Suprapubic skin (tissue), 4 donors: ENCODE measurements at regions not wholly inside any gene's neighbourhood (a gene's known extent, or its start where the extent isn't known, plus 50 kb on each side); places are given as distances from the start of the nearest gene placed in this dataset.

ENCODE experiments used
- DNase-seq, 2 donors: peaks; one replicate each; pipeline ENCODE4 v3.0.0-alpha.2; 2019; ENCODE audit warnings: low spot score in 2 of 2
- H3K27ac ChIP-seq: fragments of 200-600 bp; sonication (generic); one replicate; pipeline ENCODE4 v1.5.1; 2019
- H3K27me3 ChIP-seq: fragments of 200-600 bp; sonication (generic); one replicate; pipeline ENCODE4 v1.5.1; 2019
- H3K36me3 ChIP-seq: fragments of 200-600 bp; sonication (generic); one replicate; pipeline ENCODE4 v1.5.1; 2019
- H3K4me1 ChIP-seq: fragments of 200-600 bp; sonication (generic); one replicate; pipeline ENCODE4 v1.5.1; 2019
- H3K4me3 ChIP-seq: fragments of 200-600 bp; sonication (generic); one replicate; pipeline ENCODE4 v1.5.1; 2019; ENCODE audit warnings: mild to moderate bottlenecking
- H3K9me3 ChIP-seq: fragments of 200-600 bp; sonication (generic); one replicate; pipeline ENCODE4 v1.5.1; 2019
- EP300 ChIP-seq: sonication (generic); formaldehyde crosslinking; IDR thresholded peaks from one replicate; pipeline ENCODE4 v1.6.1; 2017; ENCODE audit warnings: antibody characterized with exemption
- POLR2A ChIP-seq, 2 donors: fragments of 450-650 bp; IDR thresholded peaks; one replicate each; pipeline ENCODE4 v1.6.1; 2017; ENCODE audit warnings: antibody characterized with exemption in 2 of 2, mild to moderate bottlenecking in 2 of 2, moderate library complexity in 2 of 2
- POLR2AphosphoS5 ChIP-seq, 3 donors: sonication (generic); formaldehyde crosslinking; IDR thresholded peaks; one replicate each; pipeline ENCODE4 v1.6.1; 2017; ENCODE audit warnings: antibody characterized with exemption in 3 of 3
- WGBS: methylation state at CpG from one replicate; pipeline ENCODE4 v1.1.5; 2018; 5-methylcytosine and 5-hydroxymethylcytosine counted together
- TF ChIP-seq, protein P1 (sequence below), 2 donors: fragments of 200-600 bp in 1 of 2; fragments of 450-650 bp in 1 of 2; sonication (generic) in 1 of 2; IDR thresholded peaks; one replicate each; pipeline ENCODE4 v1.5.1; 2016 to 2019; ENCODE audit warnings: antibody characterized with exemption in 2 of 2, mild to moderate bottlenecking in 1 of 2, moderate library complexity in 1 of 2

DNA sequence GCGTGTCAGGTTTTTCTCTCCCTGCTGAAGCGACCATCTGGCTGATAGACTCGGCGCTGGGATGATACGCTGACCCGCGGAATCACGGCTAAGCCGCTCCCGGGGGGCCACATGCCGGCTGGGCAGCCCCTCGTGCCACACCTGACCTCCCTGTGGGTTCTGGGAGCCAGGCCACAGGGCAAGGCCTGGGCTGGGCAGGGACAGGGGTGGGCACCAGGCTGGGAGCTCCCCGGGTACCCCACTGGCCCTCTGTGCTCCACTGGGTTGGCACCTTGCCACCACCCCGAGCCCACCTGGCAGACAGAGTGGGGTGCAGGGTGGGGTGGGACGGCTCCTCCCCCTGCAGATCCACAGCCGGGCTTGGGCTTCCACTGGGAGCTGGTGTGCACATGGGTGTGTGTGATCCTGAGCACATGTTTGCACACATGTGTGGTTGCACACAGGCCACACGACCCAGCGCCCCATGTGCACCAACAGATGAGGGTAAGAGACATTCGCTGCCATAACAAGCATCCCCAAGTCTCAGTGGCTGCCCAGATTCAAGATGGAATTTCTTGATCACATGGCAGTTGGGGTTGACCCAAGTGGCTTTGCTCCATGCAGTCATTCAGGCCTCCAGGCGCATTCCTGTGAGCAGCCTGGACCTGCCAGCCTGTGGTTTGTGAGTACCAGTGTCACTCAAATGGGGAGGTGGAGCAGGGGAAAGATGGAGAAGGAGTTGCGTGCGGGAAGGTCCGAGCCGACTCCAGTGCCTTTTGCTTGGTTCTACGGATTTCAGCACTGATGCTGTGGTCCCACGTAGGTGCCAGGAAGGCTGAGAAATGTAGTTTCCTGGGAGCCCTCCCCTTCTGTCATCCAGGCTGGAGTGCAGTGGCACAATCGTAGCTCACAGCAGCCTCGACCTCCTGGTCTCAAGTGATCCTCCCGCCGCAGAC is 79.7 kb downstream of the UNCX start:
- no peak overlapping the region for H3K27ac ChIP-seq
- H3K4me3 ChIP-seq: no peak overlapping the region
- H3K4me1 ChIP-seq: no peaks in the 10 kb centered on the region
- 83% methylated on average over 13 of the region's 30 CpGs for WGBS
- no peaks in the 10 kb centered on the region for H3K36me3 ChIP-seq
- H3K9me3 ChIP-seq: no peaks in the 10 kb centered on the region
- TF ChIP-seq, protein P1, sequence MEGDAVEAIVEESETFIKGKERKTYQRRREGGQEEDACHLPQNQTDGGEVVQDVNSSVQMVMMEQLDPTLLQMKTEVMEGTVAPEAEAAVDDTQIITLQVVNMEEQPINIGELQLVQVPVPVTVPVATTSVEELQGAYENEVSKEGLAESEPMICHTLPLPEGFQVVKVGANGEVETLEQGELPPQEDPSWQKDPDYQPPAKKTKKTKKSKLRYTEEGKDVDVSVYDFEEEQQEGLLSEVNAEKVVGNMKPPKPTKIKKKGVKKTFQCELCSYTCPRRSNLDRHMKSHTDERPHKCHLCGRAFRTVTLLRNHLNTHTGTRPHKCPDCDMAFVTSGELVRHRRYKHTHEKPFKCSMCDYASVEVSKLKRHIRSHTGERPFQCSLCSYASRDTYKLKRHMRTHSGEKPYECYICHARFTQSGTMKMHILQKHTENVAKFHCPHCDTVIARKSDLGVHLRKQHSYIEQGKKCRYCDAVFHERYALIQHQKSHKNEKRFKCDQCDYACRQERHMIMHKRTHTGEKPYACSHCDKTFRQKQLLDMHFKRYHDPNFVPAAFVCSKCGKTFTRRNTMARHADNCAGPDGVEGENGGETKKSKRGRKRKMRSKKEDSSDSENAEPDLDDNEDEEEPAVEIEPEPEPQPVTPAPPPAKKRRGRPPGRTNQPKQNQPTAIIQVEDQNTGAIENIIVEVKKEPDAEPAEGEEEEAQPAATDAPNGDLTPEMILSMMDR (IDR thresholded peaks at IDR 0.05): no peak
- TF ChIP-seq POLR2AphosphoS5 (IDR thresholded peaks at IDR 0.05) (no peak), POLR2A (IDR thresholded peaks at IDR 0.05) (no peak), EP300 (no peak)
- DNase-seq: no peak
- H3K27me3 ChIP-seq: peaks cover 42% of the 10 kb centered on the region

DNA sequence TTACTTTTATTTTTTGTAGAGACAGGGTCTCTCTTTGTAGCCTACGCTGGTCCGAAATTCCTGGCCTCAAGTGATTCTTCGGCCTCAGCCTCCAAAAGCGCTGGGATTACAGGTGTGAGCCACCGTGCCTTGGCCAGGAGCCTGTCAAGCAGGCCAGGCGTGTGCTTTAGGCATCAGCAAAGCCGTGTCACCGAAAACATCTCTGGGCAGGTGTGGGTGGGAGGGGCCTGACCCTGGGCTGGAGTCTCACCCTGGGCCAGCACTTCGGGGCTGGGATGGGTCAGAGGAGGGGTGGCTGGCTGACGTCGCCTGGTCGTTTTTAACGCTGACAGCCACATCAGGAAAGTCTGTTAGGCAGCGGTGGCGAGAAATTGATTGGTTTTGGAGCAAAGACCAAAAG is 80.9 kb downstream of the UNCX start:
- H3K4me3 ChIP-seq: no peak overlapping the region
- H3K4me1 ChIP-seq: no peaks in the 10 kb centered on the region
- TF ChIP-seq EP300 (no peak), POLR2AphosphoS5 (IDR thresholded peaks at IDR 0.05) (no peak), POLR2A (IDR thresholded peaks at IDR 0.05) (no peak)
- TF ChIP-seq, protein P1 (IDR thresholded peaks at IDR 0.05): no peak
- peaks cover 37% of the 10 kb centered on the region for H3K27me3 ChIP-seq
- no peak for DNase-seq
- H3K9me3 ChIP-seq: no peaks in the 10 kb centered on the region
- 68% methylated on average over 15 of the region's 15 CpGs for WGBS
- no peaks in the 10 kb centered on the region for H3K36me3 ChIP-seq
- H3K27ac ChIP-seq: no peak overlapping the region

DNA sequence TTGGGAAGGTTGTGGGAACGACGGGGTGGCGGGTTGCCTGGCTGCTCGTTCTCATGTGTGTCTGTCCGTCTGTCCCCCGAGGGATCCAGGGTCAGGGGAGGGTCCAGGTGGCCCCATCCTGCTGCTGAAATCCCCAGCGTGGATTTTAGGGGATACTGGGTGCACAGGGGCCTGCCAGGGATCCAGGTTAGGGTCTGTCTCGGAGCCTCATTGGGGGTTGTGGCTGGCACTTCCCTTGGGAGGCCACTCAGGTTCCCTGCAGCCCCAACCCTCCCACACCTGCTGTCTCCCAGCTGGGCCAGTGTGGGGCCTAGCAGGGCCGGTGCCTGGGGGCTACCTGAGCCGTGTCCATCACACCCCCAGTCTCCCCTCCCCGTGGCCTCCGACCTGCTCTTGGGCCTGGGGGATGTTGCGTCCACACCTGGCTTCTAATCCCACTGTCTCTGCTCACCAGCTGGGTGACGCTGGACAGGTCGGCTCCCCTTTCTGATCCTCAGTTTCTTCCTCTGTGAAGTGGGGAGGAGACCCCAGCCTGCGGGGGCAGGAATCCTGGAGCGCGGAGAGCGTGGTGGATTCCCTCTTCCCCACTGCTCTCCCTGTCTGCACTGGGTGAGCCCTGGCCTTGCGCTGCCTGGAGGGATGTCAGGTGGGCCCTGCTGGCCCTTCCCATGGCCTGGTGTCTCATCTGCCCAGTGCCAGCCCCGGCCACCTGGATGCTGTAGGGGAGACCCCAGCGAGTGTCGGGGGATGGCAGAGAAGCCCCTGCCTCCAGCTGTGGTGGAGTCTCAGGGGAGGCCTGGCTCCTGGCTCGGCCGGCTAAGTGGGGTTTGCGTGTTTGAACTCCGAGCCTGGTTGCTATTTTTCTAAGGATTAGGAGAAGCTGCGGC is 81.6 kb downstream of the UNCX start:
- 74% methylated on average over 17 of the region's 28 CpGs for WGBS
- H3K9me3 ChIP-seq: no peaks in the 10 kb centered on the region
- H3K27ac ChIP-seq: no peak overlapping the region
- H3K4me1 ChIP-seq: no peaks in the 10 kb centered on the region
- no peak for DNase-seq
- H3K36me3 ChIP-seq: no peaks in the 10 kb centered on the region
- H3K4me3 ChIP-seq: no peak overlapping the region
- H3K27me3 ChIP-seq: peaks cover 40% of the 10 kb centered on the region
- TF ChIP-seq, protein P1 (IDR thresholded peaks at IDR 0.05): no peak
- no peak for TF ChIP-seq EP300

DNA sequence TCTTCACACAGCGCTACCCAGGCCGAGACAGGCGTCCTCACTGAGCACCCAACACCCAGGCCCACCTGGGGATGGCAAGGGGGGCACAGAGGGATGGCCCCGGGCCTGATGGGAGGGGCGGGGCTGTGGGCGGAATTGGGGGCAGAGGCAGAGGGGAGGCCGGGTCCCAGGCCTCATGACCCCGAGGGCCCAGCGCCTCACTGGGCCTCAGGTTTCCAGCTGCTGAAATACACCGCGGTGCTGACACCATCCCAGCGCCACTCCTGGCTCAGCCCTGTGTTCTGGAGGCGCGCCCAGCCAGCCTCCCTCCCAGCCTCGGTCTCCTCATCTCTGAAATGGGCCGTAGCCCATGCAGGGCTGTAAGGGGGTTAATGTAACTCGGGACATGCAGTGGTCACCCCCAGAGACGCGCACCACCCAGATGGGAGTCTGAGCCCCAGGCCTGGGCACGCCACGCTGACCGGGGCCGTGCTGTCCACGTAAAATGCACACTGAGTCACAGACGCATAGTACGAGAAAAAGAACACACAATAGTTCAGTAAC is 82.3 kb downstream of the UNCX start:
- DNase-seq: no peak
- H3K27me3 ChIP-seq: peaks cover 40% of the 10 kb centered on the region
- WGBS: 82% methylated on average over 12 of the region's 26 CpGs
- no peaks in the 10 kb centered on the region for H3K4me1 ChIP-seq
- no peak overlapping the region for H3K4me3 ChIP-seq
- no peaks in the 10 kb centered on the region for H3K9me3 ChIP-seq
- no peak overlapping the region for H3K27ac ChIP-seq
- TF ChIP-seq POLR2AphosphoS5 (IDR thresholded peaks at IDR 0.05) (no peak), POLR2A (IDR thresholded peaks at IDR 0.05) (no peak), EP300 (no peak)
- TF ChIP-seq, protein P1 (IDR thresholded peaks at IDR 0.05): no peak
- no peaks in the 10 kb centered on the region for H3K36me3 ChIP-seq

DNA sequence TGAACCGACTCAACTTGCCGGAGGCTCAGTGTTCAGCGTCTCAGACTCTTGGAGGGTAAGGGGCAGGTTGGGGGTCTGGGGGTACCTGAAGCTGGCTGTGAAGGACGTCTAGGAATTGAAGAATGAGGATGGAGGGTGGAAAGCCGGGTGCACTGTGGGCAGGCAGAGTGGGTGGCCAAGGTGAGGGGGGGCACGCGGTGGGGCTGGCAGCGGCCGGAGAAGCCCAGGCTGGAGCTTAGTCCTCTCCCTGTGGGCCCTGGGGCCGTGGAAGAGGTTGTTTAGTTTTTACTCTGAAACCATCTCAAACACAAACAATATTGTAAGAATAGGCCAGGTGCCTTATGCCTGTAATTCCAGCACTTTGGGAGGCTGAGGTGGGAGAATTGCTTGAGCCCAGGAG is 83.4 kb downstream of the UNCX start:
- WGBS: 71% methylated on average over 10 of the region's 10 CpGs
- Histone ChIP-seq H3K27me3 (peaks cover 44% of the 10 kb centered on the region), H3K4me3 (no peak overlapping the region), H3K36me3 (no peaks in the 10 kb centered on the region), H3K9me3 (no peaks in the 10 kb centered on the region), H3K4me1 (no peaks in the 10 kb centered on the region), H3K27ac (no peak overlapping the region)
- TF ChIP-seq, protein P1 (IDR thresholded peaks at IDR 0.05): no peak
- no peak for TF ChIP-seq EP300
- TF ChIP-seq POLR2AphosphoS5 (IDR thresholded peaks at IDR 0.05): no peak
- no peak for TF ChIP-seq POLR2A (IDR thresholded peaks at IDR 0.05)
- no peak for DNase-seq
